Left lobe of liver (tissue), 2 donors: ENCODE measurements at regions not wholly inside any gene's neighbourhood (a gene's known extent, or its start where the extent isn't known, plus 50 kb on each side); places are given as distances from the start of the nearest gene placed in this dataset.

Source experiments
- ATAC-seq: fragments of 200-7000 bp; cut with Tn5 transposase; one replicate; pipeline ENCODE4 v1.9.1; 2020; ENCODE audit warnings: mild to moderate bottlenecking, moderate library complexity
- DNase-seq: peaks from one replicate; pipeline ENCODE4 v3.0.0-alpha.2; 2020; ENCODE audit warnings: low spot score
- donor health status: DM: no; HTN: no; CAD: no; lungs with moderate emphysema.
- donor health status: DM: no; HTN: yes; CAD: no.

- ATAC-seq (no peak), DNase-seq (no peak)
Measured at GRCh38 chr2:11988691-11989353, 242.4 kb downstream of the LPIN1 start.

- ATAC-seq = no peak
Measured at GRCh38 chr2:11989354-11989703, 242.9 kb downstream of the LPIN1 start.

GRCh38 chr2:11990576-11990975 is 244.1 kb downstream of the LPIN1 start:
- ATAC-seq = no peak

More at GRCh38 chr2:11989354-11989703, 242.9 kb downstream of the LPIN1 start:
- DNase-seq = no peak

GRCh38 chr2:11993749-11994148 is 247.3 kb downstream of the LPIN1 start:
- no peak for DNase-seq
- no peak for ATAC-seq

More at GRCh38 chr2:11990576-11990975, 244.1 kb downstream of the LPIN1 start:
- DNase-seq = no peak

- ATAC-seq (no peak), DNase-seq (no peak)
Measured at GRCh38 chr2:11995456-11995855, 249.0 kb downstream of the LPIN1 start.

- ATAC-seq (no peak), DNase-seq (no peak)
Measured at GRCh38 chr2:11996618-11997017, 250.2 kb downstream of the LPIN1 start.

- ATAC-seq (no peak), DNase-seq (no peak)
Measured at GRCh38 chr2:11997142-11997541, 250.7 kb downstream of the LPIN1 start.

GRCh38 chr2:11998218-11998617 is 251.8 kb downstream of the LPIN1 start:
- ATAC-seq (no peak), DNase-seq (no peak)

GRCh38 chr2:11998626-11999378 is 252.4 kb downstream of the LPIN1 start:
- no peak for ATAC-seq
- DNase-seq = no peak

GRCh38 chr2:12001621-12002020 is 255.2 kb downstream of the LPIN1 start:
- no peak for ATAC-seq
- no peak for DNase-seq

- DNase-seq (no peak), ATAC-seq (no peak)
Measured at GRCh38 chr2:12002215-12002614, 255.8 kb downstream of the LPIN1 start.

GRCh38 chr2:12004713-12005112 is 258.3 kb downstream of the LPIN1 start:
- no peak for ATAC-seq
- DNase-seq = no peak

- ATAC-seq = peak; percentile 29
- DNase-seq = peak; percentile 72
Measured at GRCh38 chr2:12005886-12006681, 259.7 kb downstream of the LPIN1 start.

- ATAC-seq (peak; percentile 20), DNase-seq (no peak)
Measured at GRCh38 chr2:12006850-12007249, 260.4 kb downstream of the LPIN1 start.

GRCh38 chr2:12007282-12007681 is 260.9 kb downstream of the LPIN1 start:
- ATAC-seq (peak; percentile 79), DNase-seq (peak; percentile 73)

GRCh38 chr2:12008425-12009061 is 262.1 kb downstream of the LPIN1 start:
- ATAC-seq = no peak
- no peak for DNase-seq

GRCh38 chr2:12009323-12009905 is 263.0 kb downstream of the LPIN1 start:
- no peak for ATAC-seq
- DNase-seq = no peak

- ATAC-seq = no peak
- no peak for DNase-seq
Measured at GRCh38 chr2:12010059-12010458, 263.6 kb downstream of the LPIN1 start.

GRCh38 chr2:12010779-12011178 is 264.3 kb downstream of the LPIN1 start:
- ATAC-seq = peak; percentile 60
- DNase-seq = no peak

GRCh38 chr2:12014088-12014960 is 267.9 kb downstream of the LPIN1 start:
- DNase-seq (no peak), ATAC-seq (no peak)
